H1 (cell line): ENCODE measurements at regions not wholly inside any gene's neighbourhood (a gene's known extent, or its start where the extent isn't known, plus 50 kb on each side); places are given as distances from the start of the nearest gene placed in this dataset.

ENCODE experiments used
- CHD1 ChIP-seq: IDR thresholded peaks from 2 replicates; pipeline ENCODE4 v1.6.1; 2012; ENCODE audit warnings: low read depth, low read length, improper control_type of control experiment
- EP300 ChIP-seq, 2 experiments: IDR thresholded peaks; 1 replicate in 1 of 2; 2 replicates in 1 of 2; pipeline ENCODE4 v1.6.1; 2011 to 2012; ENCODE audit warnings: low read depth in 2 of 2, low read length in 2 of 2, mild to moderate bottlenecking in 2 of 2, borderline replicate concordance in 1 of 2, inconsistent platforms in 1 of 2, moderate library complexity in 1 of 2
- NRF1 ChIP-seq: IDR thresholded peaks from 2 replicates; pipeline ENCODE4 v1.6.1; 2011; ENCODE audit warnings: mild to moderate bottlenecking, low read depth, low read length, improper control_type of control experiment
- POLR2A ChIP-seq, 2 experiments: IDR thresholded peaks; 1 replicate in 1 of 2; 2 replicates in 1 of 2; pipeline ENCODE4 v1.6.1; 2011; ENCODE audit warnings: low read depth in 2 of 2, low read length in 2 of 2, mild to moderate bottlenecking in 2 of 2; ENCODE audit errors: control extremely low read depth in 1 of 2
- SP2 ChIP-seq: IDR thresholded peaks from 2 replicates; pipeline ENCODE4 v1.6.1; 2012; ENCODE audit warnings: mild to moderate bottlenecking, low read length, inconsistent platforms
- ZNF274 ChIP-seq: IDR thresholded peaks from 2 replicates; pipeline ENCODE4 v1.7.0; 2012; ENCODE audit warnings: low read length, borderline replicate concordance; ENCODE audit errors: extremely low read depth

- no peak for TF ChIP-seq POLR2A (IDR thresholded peaks at IDR 0.05; ENCODE audit: control extremely low read depth in 1 of 2, low read depth in 2 of 2, low read length in 2 of 2)
- no peak for TF ChIP-seq ZNF274
- TF ChIP-seq NRF1: no peak
- no peak for TF ChIP-seq CHD1
- TF ChIP-seq EP300 (IDR thresholded peaks at IDR 0.05; ENCODE audit: borderline replicate concordance in 1 of 2, low read depth in 2 of 2, low read length in 2 of 2): no peak
- TF ChIP-seq SP2: no peak
These were observed 902.9 kb downstream of the LTN1 start for GRCh38 chr21:28089599-28090441.
